GM12864 (cell line): ENCODE measurements at regions not wholly inside any gene's neighbourhood (a gene's known extent, or its start where the extent isn't known, plus 50 kb on each side); places are given as distances from the start of the nearest gene placed in this dataset.

Experiments used
- DNase-seq: peaks from one replicate; pipeline ENCODE4 v3.0.0-alpha.2; 2011; ENCODE audit warnings: low read depth
- H3K4me3 ChIP-seq: 2 replicates; pipeline ENCODE4 v1.5.1; 2011; ENCODE audit warnings: mild to moderate bottlenecking, low read depth, low read length, control low read depth
- TF ChIP-seq, protein P1 (sequence below): IDR thresholded peaks from 2 replicates; pipeline ENCODE4 v1.5.1; 2011; ENCODE audit warnings: low read depth, mild to moderate bottlenecking, moderate library complexity, low read length, control low read depth, inconsistent platforms; ENCODE audit errors: missing control alignments

DNA sequence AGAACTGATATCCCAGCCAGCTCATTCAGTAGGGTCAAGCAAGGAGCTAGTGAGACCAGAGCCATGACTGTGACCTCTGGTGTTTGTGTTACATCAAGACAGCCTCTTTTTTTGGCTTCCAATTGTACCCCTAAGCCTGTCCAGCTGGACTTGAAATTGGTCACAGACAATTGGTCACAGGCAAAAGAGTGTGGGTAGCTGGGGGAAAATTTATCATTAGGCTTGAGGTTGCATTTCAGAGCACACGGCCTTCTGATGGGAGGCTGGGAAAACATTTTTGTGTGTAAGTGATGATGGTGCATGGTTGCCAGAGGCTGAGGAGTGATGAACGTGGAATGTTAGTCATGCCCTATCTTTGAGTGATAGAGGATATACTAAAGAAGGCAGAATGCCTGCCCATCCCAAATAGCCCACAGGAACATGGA lies 285.1 kb upstream of the SLC14A2 start:
- no peak overlapping the region for H3K4me3 ChIP-seq
- DNase-seq, result no peak
- TF ChIP-seq, protein P1, sequence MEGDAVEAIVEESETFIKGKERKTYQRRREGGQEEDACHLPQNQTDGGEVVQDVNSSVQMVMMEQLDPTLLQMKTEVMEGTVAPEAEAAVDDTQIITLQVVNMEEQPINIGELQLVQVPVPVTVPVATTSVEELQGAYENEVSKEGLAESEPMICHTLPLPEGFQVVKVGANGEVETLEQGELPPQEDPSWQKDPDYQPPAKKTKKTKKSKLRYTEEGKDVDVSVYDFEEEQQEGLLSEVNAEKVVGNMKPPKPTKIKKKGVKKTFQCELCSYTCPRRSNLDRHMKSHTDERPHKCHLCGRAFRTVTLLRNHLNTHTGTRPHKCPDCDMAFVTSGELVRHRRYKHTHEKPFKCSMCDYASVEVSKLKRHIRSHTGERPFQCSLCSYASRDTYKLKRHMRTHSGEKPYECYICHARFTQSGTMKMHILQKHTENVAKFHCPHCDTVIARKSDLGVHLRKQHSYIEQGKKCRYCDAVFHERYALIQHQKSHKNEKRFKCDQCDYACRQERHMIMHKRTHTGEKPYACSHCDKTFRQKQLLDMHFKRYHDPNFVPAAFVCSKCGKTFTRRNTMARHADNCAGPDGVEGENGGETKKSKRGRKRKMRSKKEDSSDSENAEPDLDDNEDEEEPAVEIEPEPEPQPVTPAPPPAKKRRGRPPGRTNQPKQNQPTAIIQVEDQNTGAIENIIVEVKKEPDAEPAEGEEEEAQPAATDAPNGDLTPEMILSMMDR, result no peak

DNA sequence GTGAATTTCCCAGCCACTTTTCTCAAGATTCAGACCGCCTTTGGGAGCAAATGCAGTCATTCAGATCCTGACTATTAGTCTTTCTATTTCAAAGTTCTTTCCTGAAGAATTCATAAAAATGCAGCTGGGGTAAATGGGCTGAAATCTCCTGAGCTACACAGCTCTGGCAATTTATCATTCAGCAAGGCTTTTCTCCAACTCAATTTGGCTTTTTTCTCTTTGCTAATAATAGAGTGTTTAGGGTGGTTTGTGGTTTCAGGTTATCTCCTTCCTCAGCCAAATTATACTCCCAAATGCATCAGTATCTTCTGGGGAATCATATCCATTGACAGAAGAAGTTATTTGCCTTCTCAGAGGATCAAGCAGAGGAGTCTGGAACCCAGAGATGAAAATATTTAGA lies 282.4 kb upstream of the SLC14A2 start:
- TF ChIP-seq, protein P1, result no peak
- H3K4me3 ChIP-seq, result no peak overlapping the region
- no peak for DNase-seq

DNA sequence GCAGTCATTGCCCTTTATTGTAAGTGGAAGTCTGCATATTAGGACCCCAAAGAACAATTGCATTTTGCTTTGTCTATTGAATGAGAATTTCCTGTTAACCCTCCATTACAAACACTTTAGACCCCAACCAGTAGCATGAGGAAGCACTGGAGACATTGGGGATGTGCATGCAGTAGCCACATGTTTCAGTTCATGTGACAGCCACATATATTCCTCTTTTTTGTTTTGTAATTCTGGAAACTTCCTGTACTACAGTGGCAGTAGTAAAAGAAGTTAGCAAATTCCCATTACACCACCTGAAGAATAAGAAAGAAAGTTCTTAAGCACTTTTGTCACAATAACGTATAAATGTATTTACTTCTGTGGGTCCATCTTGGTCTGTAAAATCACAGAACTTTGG lies 281.1 kb upstream of the SLC14A2 start:
- H3K4me3 ChIP-seq, result no peak overlapping the region
- TF ChIP-seq, protein P1, result no peak
- DNase-seq, result no peak

DNA sequence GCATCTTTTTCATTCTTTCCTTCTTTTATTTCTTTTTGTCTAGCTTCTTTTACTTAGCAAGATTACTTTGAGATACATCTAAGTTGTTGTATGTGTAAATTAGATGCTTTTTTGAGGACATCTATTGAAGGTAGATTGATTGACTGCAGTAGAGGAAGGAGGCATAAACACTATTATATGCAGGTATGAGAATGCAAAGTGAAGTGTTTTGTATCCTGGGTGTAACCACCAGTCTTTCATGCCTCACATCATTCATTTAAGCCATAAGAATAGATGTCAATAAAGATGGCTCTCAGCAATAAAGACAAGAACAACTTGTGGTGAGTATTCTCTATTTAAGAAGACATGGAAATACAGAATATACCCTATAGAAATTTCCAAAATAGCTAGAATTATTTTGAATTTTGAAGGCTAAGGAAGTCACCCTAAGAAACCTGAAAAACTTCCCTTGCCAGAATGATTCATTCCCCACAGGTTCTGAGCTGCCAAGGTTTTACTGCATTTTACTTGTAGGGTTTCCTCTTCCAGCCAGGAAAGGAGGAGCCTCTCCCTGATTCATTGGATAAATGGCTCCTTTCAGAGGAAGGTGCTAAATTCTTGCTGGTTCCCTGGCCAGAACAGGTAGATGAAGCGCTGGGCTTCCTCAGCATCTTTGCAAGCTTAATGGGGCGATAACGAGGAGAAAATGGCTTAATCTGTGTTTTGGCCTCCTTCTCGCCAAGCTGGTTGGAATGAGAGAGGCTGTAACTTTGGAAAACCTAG lies 279.8 kb upstream of the SLC14A2 start:
- no peak overlapping the region for H3K4me3 ChIP-seq
- DNase-seq, result no peak
- TF ChIP-seq, protein P1, result no peak

DNA sequence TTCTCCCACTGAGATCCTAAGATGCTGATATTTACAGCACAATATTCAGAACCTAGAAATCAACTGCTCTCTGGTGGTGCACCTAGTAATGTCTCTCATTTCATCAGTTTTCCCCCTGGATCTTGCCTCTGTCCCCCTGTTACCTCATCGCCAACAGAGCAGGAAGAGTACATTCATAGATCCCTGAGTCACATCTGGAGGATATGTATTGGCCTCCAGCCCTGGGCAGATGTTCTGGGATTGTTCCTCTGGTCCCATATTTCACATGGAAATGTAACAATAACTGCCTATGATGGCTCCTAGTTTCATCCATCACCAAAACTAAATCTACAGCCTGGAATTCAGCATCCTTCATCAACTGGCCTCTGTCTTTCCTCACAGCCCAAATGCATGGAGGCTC lies 278.8 kb upstream of the SLC14A2 start:
- TF ChIP-seq, protein P1, result no peak
- no peak for DNase-seq

DNA sequence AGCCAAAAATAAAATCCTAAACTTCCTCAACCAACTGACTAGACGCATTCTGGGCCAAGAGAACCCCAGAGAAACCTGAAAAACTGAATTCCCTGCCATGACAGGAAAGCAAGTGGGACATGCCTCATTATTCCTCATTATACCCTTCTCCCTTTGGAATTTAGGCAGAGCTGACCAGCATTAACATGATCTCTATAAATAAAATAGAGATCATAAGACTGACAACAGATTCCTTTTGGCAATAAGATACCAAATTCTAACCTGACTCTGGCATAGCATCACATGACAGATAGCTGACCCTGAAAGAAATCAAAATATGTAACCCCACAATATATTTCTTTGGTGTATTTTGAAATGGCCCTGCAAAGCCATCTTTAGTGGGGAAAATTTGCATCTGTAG lies 277.8 kb upstream of the SLC14A2 start:
- no peak for DNase-seq
- TF ChIP-seq, protein P1, result no peak
- H3K4me3 ChIP-seq, result no peak overlapping the region

More for the DNA sequence above, 278.8 kb upstream of the SLC14A2 start:
- H3K4me3 ChIP-seq, result no peak overlapping the region
